HTR-8/SVneo (cell line): ENCODE measurements at regions not wholly inside any gene's neighbourhood (a gene's known extent, or its start where the extent isn't known, plus 50 kb on each side); places are given as distances from the start of the nearest gene placed in this dataset.

Source experiments
- DNase-seq: peaks from one replicate; pipeline ENCODE4 v3.0.0; 2011; ENCODE audit warnings: low spot score, mixed read lengths; ENCODE audit not compliant: insufficient read length
- FAIRE-seq: peaks from 2 replicates; lab custom pipeline; 2011; peaks lifted over from hg19 to GRCh38; lab: Jason Lieb, UNC

- no peak for DNase-seq
- FAIRE-seq, result peak; percentile 33
Observed at GRCh38 chr7:47647181-47647917, 65.4 kb upstream of the TNS3 start.

- no peak for DNase-seq
- FAIRE-seq, result no peak
Observed at GRCh38 chr7:47643716-47644400, 61.9 kb upstream of the TNS3 start.

- DNase-seq (no peak), FAIRE-seq (no peak)
Observed at GRCh38 chr7:47640265-47640664, 58.4 kb upstream of the TNS3 start.

GRCh38 chr7:47639495-47640110 lies 57.7 kb upstream of the TNS3 start:
- DNase-seq, result no peak
- FAIRE-seq, result peak; percentile 33

GRCh38 chr7:47638679-47639315 lies 56.9 kb upstream of the TNS3 start:
- DNase-seq (no peak), FAIRE-seq (peak; percentile 20)

- no peak for DNase-seq
Observed at GRCh38 chr7:47636433-47637175, 54.7 kb upstream of the TNS3 start.

GRCh38 chr7:47636081-47636432 lies 54.1 kb upstream of the TNS3 start:
- no peak for DNase-seq
- no peak for FAIRE-seq

More at GRCh38 chr7:47636433-47637175, 54.7 kb upstream of the TNS3 start:
- no peak for FAIRE-seq

- DNase-seq (peak; percentile 46), FAIRE-seq (no peak)
Observed at GRCh38 chr7:47635091-47636080, 53.5 kb upstream of the TNS3 start.

GRCh38 chr7:47634273-47634672 lies 52.4 kb upstream of the TNS3 start:
- DNase-seq (no peak), FAIRE-seq (peak; percentile 48)

- no peak for DNase-seq
- FAIRE-seq, result no peak
Observed at GRCh38 chr7:47633134-47633533, 51.2 kb upstream of the TNS3 start.
